ENCODE measurements at regions not wholly inside any gene's neighbourhood (a gene's known extent, or its start where the extent isn't known, plus 50 kb on each side); places are given as distances from the start of the nearest gene placed in this dataset.

DNA sequence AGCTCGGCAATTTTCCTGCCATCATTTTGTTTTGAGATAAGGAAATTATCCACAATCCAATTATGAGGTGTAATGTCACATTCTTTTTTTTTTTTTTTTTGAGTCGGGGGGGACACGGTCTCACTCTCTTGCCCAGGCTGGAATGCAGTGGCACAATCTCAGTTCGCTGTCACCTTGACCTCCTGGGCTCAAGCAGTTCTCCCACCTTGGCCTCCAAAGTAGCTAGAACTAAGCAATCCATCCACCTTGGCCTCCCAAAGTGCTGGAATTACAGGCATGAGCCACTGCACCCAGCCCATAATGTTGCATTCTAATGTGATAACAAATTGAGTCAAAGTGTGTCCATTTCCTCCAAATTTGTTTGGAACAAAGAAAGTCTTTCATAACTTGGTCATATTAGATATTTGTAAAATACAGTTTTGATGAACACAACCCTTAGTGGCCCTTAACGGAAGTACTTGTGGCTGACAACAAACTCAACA lies 144.1 kb upstream of the AFDN start:
- TF ChIP-seq RAD21 (IDR thresholded peaks at IDR 0.05; ENCODE audit: low read depth) = no peak
- no peak for TF ChIP-seq ZBTB7A (IDR thresholded peaks at IDR 0.05; ENCODE audit: low read depth)
- TF ChIP-seq EP300 (IDR thresholded peaks at IDR 0.05; ENCODE audit: borderline replicate concordance) = no peak
- no peak for TF ChIP-seq NFIC (IDR thresholded peaks at IDR 0.05)
- TF ChIP-seq, protein P1, sequence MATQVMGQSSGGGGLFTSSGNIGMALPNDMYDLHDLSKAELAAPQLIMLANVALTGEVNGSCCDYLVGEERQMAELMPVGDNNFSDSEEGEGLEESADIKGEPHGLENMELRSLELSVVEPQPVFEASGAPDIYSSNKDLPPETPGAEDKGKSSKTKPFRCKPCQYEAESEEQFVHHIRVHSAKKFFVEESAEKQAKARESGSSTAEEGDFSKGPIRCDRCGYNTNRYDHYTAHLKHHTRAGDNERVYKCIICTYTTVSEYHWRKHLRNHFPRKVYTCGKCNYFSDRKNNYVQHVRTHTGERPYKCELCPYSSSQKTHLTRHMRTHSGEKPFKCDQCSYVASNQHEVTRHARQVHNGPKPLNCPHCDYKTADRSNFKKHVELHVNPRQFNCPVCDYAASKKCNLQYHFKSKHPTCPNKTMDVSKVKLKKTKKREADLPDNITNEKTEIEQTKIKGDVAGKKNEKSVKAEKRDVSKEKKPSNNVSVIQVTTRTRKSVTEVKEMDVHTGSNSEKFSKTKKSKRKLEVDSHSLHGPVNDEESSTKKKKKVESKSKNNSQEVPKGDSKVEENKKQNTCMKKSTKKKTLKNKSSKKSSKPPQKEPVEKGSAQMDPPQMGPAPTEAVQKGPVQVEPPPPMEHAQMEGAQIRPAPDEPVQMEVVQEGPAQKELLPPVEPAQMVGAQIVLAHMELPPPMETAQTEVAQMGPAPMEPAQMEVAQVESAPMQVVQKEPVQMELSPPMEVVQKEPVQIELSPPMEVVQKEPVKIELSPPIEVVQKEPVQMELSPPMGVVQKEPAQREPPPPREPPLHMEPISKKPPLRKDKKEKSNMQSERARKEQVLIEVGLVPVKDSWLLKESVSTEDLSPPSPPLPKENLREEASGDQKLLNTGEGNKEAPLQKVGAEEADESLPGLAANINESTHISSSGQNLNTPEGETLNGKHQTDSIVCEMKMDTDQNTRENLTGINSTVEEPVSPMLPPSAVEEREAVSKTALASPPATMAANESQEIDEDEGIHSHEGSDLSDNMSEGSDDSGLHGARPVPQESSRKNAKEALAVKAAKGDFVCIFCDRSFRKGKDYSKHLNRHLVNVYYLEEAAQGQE (IDR thresholded peaks at IDR 0.05; ENCODE audit: low read depth) = no peak
- TF ChIP-seq YY1 (IDR thresholded peaks at IDR 0.05; ENCODE audit: low read depth) = no peak
- TF ChIP-seq, protein P2, sequence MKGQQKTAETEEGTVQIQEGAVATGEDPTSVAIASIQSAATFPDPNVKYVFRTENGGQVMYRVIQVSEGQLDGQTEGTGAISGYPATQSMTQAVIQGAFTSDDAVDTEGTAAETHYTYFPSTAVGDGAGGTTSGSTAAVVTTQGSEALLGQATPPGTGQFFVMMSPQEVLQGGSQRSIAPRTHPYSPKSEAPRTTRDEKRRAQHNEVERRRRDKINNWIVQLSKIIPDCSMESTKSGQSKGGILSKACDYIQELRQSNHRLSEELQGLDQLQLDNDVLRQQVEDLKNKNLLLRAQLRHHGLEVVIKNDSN (IDR thresholded peaks at IDR 0.05) = no peak
- no peak for TF ChIP-seq EGR1 (IDR thresholded peaks at IDR 0.05)
- no peak for TF ChIP-seq FOXM1 (IDR thresholded peaks at IDR 0.05; ENCODE audit: borderline replicate concordance, low read depth)
- no peak for TF ChIP-seq TCF12 (IDR thresholded peaks at IDR 0.05; ENCODE audit: low read depth)
- no peak for TF ChIP-seq TAF1 (IDR thresholded peaks at IDR 0.05; ENCODE audit: low read depth)

DNA sequence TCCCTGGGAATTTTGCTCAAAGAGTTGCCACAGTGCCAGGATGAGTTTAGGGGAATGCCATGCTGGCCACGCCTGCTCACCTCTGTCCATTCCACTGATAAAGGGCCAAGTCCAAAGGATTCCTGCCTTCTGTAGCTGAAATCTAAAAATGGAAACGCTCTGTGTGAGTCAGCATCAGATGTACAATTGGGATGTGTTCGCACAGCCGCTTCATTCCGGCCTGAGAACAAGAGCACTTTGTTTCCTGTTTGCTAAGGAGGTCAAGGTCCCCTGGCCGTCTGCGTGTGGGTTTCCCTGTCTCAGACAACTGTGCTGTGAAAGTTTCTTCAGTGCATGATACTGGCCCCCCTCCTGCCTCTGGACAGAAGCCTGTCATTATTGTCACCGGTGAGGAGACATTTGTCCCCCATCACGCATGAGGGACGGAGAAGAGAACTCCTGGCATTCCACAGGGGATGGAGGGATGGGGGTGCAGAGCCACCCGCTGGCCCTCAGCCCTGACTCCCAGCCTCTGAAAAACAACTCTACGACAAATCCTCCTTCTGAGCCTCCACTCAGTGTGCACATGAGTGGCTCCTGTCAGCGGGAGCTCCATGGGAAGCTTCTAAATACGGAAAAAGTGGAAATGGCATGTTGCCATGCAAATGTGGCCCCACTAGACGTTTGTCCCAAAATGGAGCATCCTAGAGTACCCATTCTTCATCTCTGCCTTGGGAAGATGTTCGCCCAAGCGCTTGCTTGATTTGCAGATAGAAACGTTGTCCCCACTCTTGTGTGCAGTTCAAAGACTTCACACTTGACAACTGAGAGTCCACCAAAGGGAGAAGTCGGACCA lies 143.5 kb upstream of the AFDN start:
- TF ChIP-seq EGR1 (IDR thresholded peaks at IDR 0.05) = no peak
- TF ChIP-seq TEAD4 (IDR thresholded peaks at IDR 0.05) = no peak
- no peak for TF ChIP-seq NFIC (IDR thresholded peaks at IDR 0.05)
- TF ChIP-seq YY1 (IDR thresholded peaks at IDR 0.05; ENCODE audit: low read depth) = no peak
- no peak for TF ChIP-seq EP300 (IDR thresholded peaks at IDR 0.05; ENCODE audit: borderline replicate concordance)
- TF ChIP-seq TCF12 (IDR thresholded peaks at IDR 0.05; ENCODE audit: low read depth) = no peak
- no peak for TF ChIP-seq TAF1 (IDR thresholded peaks at IDR 0.05; ENCODE audit: low read depth)
- TF ChIP-seq FOXM1 (IDR thresholded peaks at IDR 0.05; ENCODE audit: borderline replicate concordance, low read depth) = no peak
- no peak for TF ChIP-seq CREB1 (IDR thresholded peaks at IDR 0.05; ENCODE audit: low read depth)

DNA sequence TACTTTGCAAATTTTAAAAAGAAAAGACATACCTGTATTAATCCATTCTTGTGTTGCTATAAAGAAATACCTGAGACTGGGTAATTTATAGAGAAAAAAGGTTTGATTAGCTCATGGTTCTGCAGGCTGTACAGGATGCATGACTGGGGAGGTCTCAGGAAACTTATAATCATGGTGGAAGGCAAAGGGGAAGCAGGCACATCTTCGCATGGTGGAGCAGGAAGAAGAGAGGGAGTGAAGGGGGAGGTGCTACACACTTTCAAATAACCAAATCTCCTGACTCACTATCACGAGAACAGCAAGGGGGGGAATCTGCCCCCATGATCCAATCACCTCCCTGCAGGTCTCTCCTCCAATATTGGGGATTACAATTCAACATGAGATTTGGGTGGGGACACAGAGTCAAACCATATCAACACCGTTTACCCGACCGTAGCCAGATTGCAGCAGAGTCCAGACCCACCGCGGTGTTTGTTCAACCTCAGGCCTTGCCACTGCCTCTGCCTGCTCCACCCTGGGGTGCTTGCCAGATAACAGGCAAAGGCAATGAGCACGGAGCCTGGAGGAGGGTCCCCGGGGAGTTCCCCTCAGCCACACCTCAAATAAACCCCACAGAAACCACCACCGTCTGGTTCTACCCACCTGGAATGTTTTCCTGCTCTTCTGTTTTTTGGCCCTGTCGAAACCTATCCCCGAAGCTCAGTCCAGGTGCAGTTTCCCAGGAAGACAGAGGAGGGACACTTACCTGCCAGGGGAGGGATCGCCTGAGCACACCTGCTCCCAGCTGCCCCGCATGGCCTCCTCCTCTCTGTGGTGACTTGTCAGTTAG lies 142.2 kb upstream of the AFDN start:
- TF ChIP-seq EGR1 (IDR thresholded peaks at IDR 0.05) = no peak
- TF ChIP-seq EP300 (IDR thresholded peaks at IDR 0.05; ENCODE audit: borderline replicate concordance) = no peak
- no peak for TF ChIP-seq ZBTB7A (IDR thresholded peaks at IDR 0.05; ENCODE audit: low read depth)
- no peak for TF ChIP-seq FOXM1 (IDR thresholded peaks at IDR 0.05; ENCODE audit: borderline replicate concordance, low read depth)
- TF ChIP-seq CEBPB (IDR thresholded peaks at IDR 0.05) = no peak
- TF ChIP-seq, protein P1 (IDR thresholded peaks at IDR 0.05; ENCODE audit: low read depth) = no peak
- no peak for TF ChIP-seq NFIC (IDR thresholded peaks at IDR 0.05)
- TF ChIP-seq, protein P2 (IDR thresholded peaks at IDR 0.05) = no peak
- TF ChIP-seq TAF1 (IDR thresholded peaks at IDR 0.05; ENCODE audit: low read depth) = no peak

DNA sequence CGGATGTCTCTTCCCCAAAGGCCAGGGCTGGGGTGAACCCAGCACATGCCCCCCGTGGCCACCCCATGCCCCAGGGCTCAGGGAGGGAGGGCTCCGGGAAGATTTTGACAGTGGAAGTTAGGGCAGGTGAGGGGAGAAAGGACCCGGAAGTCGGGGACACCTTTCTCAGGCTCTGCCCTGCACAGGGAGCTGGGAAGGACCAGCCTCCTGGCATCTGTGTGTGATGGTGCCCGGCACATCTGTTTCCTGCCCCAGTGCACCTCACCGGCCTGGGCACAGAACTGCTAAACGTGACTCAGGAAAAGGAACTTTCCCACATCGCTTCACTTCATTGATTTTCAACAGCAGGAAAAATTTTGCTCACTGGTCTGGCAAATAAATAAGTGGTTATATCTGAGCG lies 141.1 kb upstream of the AFDN start:
- TF ChIP-seq CREB1 (IDR thresholded peaks at IDR 0.05; ENCODE audit: low read depth) (no peak), TAF1 (IDR thresholded peaks at IDR 0.05; ENCODE audit: low read depth) (no peak), NFIC (IDR thresholded peaks at IDR 0.05) (no peak), EGR1 (IDR thresholded peaks at IDR 0.05) (no peak)
- TF ChIP-seq, protein P2 (IDR thresholded peaks at IDR 0.05) = no peak

DNA sequence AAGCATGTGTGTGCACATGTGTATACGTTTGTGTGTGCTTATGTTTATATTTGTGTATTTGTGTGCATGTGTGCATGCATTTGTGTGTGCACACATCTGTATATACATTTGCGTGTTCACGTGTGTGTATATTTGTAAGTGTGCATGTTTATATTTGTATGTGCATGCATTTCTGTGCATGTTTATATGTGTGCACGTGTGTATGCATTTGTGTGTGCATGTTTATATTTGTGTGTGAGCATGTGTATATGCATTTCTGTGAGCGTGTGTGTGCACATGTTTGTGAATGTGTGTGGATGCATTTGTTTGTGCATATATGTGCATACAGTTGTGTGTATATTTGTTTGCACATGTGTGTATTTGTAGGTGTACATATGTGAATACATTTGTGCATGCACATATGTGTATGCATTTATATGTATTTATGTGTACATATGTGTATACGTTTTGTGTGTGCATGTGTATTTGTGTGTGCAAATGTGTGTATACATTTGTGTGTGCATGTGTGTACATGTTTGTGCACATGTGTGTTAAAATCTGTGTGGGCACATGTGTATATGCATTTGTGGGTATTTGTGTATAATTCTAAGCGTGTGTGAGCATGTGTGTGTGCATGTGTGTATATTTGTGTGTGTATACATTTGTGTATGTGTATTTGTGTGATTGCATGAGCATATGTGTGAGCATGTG lies 140.4 kb upstream of the AFDN start:
- TF ChIP-seq, protein P1 (IDR thresholded peaks at IDR 0.05; ENCODE audit: low read depth) = no peak
- TF ChIP-seq, protein P2 (IDR thresholded peaks at IDR 0.05) = no peak
- TF ChIP-seq RAD21 (IDR thresholded peaks at IDR 0.05; ENCODE audit: low read depth) = no peak
- no peak for TF ChIP-seq CREB1 (IDR thresholded peaks at IDR 0.05; ENCODE audit: low read depth)
- TF ChIP-seq TAF1 (IDR thresholded peaks at IDR 0.05; ENCODE audit: low read depth) = no peak
- TF ChIP-seq EP300 (IDR thresholded peaks at IDR 0.05; ENCODE audit: borderline replicate concordance) = no peak
- no peak for TF ChIP-seq CEBPB (IDR thresholded peaks at IDR 0.05)
- TF ChIP-seq NFIC (IDR thresholded peaks at IDR 0.05) = no peak
- no peak for TF ChIP-seq EGR1 (IDR thresholded peaks at IDR 0.05)
